NCI-H1694 (cell line): ENCODE measurements at regions not wholly inside any gene's neighbourhood (a gene's known extent, or its start where the extent isn't known, plus 50 kb on each side); places are given as distances from the start of the nearest gene placed in this dataset.

Experiments used
- DNase-seq: peaks from one replicate; lab custom pipeline; 2025; lab: John Stamatoyannopoulos, UW

GRCh38 chr2:45141883-45142866 is 132.9 kb upstream of the SIX2 start:
- no peak for DNase-seq

GRCh38 chr2:45140675-45141074 is 131.4 kb upstream of the SIX2 start:
- DNase-seq: no peak

- no peak for DNase-seq
Measured at GRCh38 chr2:45138904-45139303, 129.7 kb upstream of the SIX2 start.

- DNase-seq: no peak
Measured at GRCh38 chr2:45137966-45138695, 128.9 kb upstream of the SIX2 start.

- DNase-seq: no peak
Measured at GRCh38 chr2:45134726-45135125, 125.5 kb upstream of the SIX2 start.

DNA sequence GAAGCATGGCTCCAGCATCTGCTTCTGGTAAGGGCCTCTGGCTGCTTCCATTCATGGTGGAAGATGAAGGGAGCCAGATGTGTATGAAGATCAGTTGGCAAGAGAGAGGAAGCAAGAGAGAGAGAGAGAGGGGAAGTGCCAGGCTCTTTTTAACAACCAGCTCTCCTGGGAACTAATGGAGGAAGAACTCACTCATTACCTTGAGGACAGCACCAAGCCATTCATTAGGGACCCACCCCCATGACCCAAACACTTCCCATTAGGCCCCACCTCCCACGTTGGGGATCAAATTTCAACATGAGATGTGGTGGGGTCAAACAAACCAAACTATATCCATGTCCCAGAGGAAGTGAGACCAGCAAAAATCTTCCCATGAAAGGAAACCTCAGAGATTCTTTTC is 124.8 kb upstream of the SIX2 start:
- no peak for DNase-seq

DNA sequence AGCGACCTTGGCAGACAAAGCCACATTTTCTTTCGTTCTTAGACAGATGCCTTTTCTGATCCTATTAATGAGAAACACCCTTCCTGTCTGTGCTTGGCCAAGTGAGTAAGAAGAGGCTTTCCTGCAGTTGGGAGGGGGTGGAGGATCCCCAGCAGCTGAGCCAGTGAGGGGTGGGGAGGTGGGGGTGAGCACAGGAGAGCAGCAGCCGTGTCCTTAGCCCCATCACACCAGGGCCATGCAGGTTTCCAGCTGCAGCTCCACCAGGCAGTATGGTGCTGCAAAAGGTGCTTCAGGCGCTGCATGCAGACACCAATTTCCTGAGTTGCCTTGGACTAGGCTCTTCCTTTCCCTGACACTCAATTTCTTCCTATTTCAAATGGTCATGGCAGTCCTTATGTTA is 123.3 kb upstream of the SIX2 start:
- DNase-seq: no peak

DNA sequence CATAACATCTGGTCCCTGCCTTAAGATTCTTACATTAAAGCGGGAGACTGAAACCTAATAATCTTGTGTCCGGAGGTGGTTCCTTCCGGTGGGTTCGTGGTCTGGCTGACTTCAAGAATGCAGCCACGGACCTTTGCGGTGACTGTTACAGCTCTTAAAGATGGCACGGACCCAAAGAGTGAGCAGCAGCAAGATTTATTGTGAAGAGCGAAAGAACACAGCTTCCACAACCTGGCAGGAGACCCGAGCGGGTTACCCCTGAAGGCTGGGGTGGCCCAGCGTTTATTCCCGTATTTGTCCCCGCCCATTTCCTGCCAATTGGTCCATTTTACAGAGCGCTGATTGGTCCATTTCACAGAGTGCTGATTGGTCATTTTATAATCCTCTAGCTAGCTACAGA is 122.3 kb upstream of the SIX2 start:
- no peak for DNase-seq

DNA sequence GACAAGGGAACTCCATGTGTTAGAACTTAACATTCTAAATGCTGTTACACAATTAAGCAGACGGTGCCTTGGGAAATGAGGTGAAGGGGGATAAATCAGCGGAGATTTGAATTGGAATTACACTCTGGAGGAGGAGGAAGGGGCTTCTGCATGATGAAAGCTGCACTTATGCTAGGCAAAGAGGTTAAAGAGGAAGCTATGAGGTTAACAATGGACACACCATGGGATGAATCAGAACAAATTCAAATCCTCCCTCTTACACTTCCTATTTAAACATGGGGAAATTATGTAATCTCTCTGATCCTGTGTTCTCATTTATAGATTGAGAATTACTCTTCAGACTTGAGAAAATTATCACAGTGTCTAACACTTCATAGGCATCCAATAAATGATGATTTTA is 121.5 kb upstream of the SIX2 start:
- DNase-seq: no peak

DNA sequence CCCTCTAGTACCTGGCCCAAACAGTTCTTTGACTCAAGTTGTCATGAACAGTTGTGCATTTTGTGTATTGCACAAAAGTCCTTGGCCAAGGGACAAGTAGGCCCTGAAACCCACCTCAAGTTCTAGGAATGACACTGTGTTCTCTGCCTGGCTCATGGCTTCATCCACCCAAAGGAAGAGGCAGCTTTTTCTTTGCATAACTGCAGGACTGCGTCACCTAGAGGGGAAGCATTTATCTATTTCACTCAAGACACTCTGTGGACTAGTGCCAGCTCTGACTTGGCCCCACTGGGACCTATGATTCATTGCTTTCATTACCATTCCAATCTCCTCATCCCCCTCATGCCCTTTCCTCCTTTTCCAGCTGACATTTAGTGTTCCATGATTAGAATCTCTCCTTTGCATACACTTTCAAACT is 119.3 kb upstream of the SIX2 start:
- DNase-seq: no peak

GRCh38 chr2:45127891-45128290 is 118.6 kb upstream of the SIX2 start:
- DNase-seq: no peak

- no peak for DNase-seq
Measured at GRCh38 chr2:45127321-45127720, 118.1 kb upstream of the SIX2 start.

DNA sequence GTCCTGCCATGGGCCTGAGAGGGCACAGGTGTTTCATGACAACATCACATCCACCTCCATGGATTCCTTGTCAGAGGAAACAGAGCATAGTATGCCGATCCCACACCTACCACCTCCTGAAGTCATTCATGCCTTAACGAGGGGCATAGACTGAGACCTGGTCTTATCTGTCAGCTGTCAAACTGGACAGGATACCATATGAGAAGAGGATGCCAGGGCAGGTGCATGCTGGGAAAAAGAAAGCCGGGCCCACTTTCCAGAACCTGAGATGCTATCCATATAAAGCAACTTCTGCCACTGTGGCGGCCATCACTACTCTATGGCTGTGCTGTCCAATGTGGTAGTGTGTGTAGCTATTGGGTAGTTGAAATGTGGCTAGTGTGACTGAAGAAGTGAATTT is 116.0 kb upstream of the SIX2 start:
- DNase-seq: no peak

DNA sequence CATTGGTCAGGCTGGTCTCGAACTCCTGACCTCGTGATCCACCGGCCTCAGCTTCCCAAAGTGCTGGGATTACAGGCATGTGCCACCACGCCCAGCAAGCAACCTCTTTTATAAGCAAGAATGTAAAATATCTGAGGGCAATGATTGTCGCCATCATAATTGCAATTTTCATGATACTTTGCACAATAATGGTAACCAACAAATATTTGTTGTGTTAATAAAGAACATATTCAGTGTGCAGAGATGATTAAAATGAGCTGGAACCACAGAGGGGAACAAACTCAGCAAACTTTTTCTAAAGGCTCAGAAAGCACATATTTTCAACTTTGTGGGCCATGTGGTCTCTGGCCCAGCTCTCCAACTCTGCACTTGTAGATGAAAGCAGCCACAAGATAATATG is 115.2 kb upstream of the SIX2 start:
- DNase-seq: no peak

DNA sequence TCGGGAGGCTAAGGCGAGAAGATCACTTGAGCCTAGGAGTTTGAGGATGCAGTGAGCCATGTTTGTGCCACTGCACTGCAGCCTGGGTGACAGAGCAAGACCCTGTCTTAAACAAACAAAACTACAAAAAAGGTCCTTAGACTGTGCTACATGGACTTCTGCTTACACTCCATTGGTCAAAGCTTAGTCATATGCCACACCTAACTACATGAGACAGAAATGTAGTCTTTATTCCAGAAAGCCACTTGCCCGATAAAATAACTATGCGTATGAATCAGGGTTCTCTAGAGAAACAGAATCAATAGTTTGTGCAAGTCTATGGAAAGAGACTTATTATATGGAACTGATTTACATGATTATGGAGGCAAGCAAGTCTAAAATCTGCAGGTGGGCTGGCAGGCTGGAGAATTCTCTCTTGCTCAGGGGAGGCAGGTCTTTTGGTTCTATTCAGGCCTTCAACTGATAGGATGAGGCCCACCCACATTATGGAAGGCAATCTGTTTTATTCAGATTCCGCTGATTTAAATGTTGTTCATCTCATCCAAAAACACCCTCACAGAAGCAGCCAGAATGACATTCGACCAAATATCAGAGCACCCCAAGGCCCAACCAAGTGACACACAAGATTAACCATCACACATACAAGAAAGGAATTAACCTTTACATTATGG is 114.4 kb upstream of the SIX2 start:
- no peak for DNase-seq

GRCh38 chr2:45123065-45123464 is 113.8 kb upstream of the SIX2 start:
- DNase-seq: no peak

- no peak for DNase-seq
Measured at GRCh38 chr2:45121236-45121927, 112.1 kb upstream of the SIX2 start.

- no peak for DNase-seq
Measured at GRCh38 chr2:45120546-45120945, 111.3 kb upstream of the SIX2 start.

DNA sequence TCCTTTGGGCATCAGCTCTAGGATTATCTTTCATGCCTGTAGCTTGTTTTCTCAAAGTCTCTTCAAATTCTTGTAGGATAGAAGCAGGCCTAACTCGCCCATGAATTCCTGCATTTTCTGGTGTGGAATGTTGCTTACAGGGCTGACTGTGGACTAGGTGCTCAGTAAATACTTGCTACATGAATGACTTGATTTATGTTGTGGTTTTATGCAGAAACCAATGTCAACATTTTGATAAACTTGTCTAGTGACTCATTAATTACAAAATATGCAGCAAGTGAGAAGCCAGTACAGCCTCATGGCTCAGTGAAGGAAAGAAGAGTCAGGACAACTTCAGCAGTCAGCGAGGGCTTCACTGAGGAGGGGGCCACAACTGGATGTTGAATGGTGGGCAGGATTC is 110.6 kb upstream of the SIX2 start:
- no peak for DNase-seq

DNA sequence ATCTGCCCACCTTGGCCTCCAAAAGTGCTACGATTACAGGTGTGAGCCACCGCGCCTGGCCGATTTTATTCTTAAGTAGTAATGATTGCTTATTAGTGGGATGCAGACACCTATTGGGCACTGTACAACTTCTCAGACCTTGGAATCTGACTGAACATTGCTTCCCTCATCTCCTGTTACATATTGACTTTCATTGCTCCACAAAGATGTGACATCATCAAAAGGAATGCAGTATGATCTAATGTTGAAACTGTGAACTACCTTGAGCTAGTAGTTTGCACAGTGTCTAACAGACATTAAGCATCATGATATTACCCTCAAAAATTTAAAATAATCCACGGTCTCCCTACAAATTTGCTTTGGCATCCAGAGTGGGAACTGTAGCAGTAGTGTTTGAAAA is 109.8 kb upstream of the SIX2 start:
- DNase-seq: no peak

DNA sequence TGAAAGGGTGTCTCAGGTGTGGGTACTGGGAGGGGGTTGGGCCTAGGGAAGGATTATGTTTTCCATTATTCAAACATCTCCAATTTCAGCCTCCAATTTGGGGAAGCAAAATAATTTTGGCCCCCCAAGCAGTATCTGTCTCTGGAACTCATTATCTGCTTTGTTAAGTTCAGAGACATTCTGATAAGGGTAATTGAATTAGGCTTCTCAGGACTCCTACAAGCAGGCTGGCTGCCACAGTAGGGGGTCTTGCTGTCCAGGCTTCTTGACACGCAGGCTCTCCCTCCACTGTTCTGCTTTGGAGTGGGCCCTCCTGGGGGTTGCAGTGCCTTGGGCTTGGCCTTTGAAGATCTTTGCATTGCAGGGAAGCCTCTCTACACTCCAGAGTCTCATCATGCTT is 108.1 kb upstream of the SIX2 start:
- DNase-seq: no peak

GRCh38 chr2:45115181-45115580 is 105.9 kb upstream of the SIX2 start:
- no peak for DNase-seq
